Astrocyte (in vitro differentiated cells and primary cell): ENCODE measurements at regions not wholly inside any gene's neighbourhood (a gene's known extent, or its start where the extent isn't known, plus 50 kb on each side); places are given as distances from the start of the nearest gene placed in this dataset.

Experiments
- DNase-seq: peaks from one replicate; pipeline ENCODE4 v3.0.0-alpha.2; 2010; ENCODE audit warnings: low read depth
- FAIRE-seq: peaks from 2 replicates; lab custom pipeline; 2011; peaks lifted over from hg19 to GRCh38; lab: Jason Lieb, UNC
- H2AFZ ChIP-seq: 2 replicates; pipeline ENCODE4 v1.6.0; 2012; ENCODE audit warnings: low read depth, low read length, inconsistent platforms
- H3K27ac ChIP-seq: 2 replicates; pipeline ENCODE4 v1.5.1; 2011; ENCODE audit warnings: low read depth, low read length, inconsistent platforms
- H3K27me3 ChIP-seq: 2 replicates; pipeline ENCODE4 v1.6.0; 2011; ENCODE audit warnings: low read length, inconsistent platforms; ENCODE audit not compliant: insufficient read depth
- H3K36me3 ChIP-seq: 2 replicates; pipeline ENCODE4 v1.5.1; 2011; ENCODE audit warnings: low read length, inconsistent platforms; ENCODE audit not compliant: insufficient read depth
- H3K4me1 ChIP-seq: 2 replicates; pipeline ENCODE4 v1.5.1; 2011; ENCODE audit warnings: low read length, inconsistent platforms; ENCODE audit not compliant: insufficient read depth
- H3K4me2 ChIP-seq: 2 replicates; pipeline ENCODE4 v1.6.0; 2012; ENCODE audit warnings: low read length, inconsistent platforms
- H3K4me3 ChIP-seq: 2 replicates; pipeline ENCODE4 v1.5.1; 2011; ENCODE audit warnings: low read depth, mild to moderate bottlenecking, low read length, inconsistent platforms; ENCODE audit not compliant: insufficient read depth
- H3K79me2 ChIP-seq: 2 replicates; pipeline ENCODE4 v1.6.0; 2012; ENCODE audit warnings: mild to moderate bottlenecking, low read length, inconsistent platforms; ENCODE audit not compliant: insufficient read depth
- H3K9ac ChIP-seq: 2 replicates; pipeline ENCODE4 v1.6.0; 2012; ENCODE audit warnings: mild to moderate bottlenecking, low read length, inconsistent platforms
- H3K9me3 ChIP-seq: 2 replicates; pipeline ENCODE4 v1.5.1; 2012; ENCODE audit warnings: low read depth, mild to moderate bottlenecking, low read length, inconsistent platforms; ENCODE audit not compliant: insufficient read depth
- H4K20me1 ChIP-seq: 2 replicates; pipeline ENCODE4 v1.6.0; 2012; ENCODE audit warnings: low read length, inconsistent platforms; ENCODE audit not compliant: insufficient read depth
- H3K27ac Mint-ChIP-seq: one replicate; pipeline ENCODE4 v1.8.0; 2021; ENCODE audit warnings: mild to moderate bottlenecking, mixed read lengths; ENCODE audit not compliant: unreplicated experiment
- H3K27me3 Mint-ChIP-seq: one replicate; pipeline ENCODE4 v1.8.0; 2021; ENCODE audit warnings: low read depth, mixed read lengths; ENCODE audit not compliant: unreplicated experiment
- H3K36me3 Mint-ChIP-seq: one replicate; pipeline ENCODE4 v1.8.0; 2021; ENCODE audit warnings: low read depth, mixed read lengths; ENCODE audit not compliant: unreplicated experiment
- H3K4me1 Mint-ChIP-seq: one replicate; pipeline ENCODE4 v1.8.0; 2021; ENCODE audit warnings: low read depth, mixed read lengths; ENCODE audit not compliant: unreplicated experiment
- H3K4me3 Mint-ChIP-seq: one replicate; pipeline ENCODE4 v1.8.0; 2021; ENCODE audit warnings: mild to moderate bottlenecking, moderate library complexity, mixed read lengths; ENCODE audit not compliant: unreplicated experiment
- H3K9me3 Mint-ChIP-seq: one replicate; pipeline ENCODE4 v1.8.0; 2021; ENCODE audit warnings: mild to moderate bottlenecking, mixed read lengths; ENCODE audit not compliant: unreplicated experiment
- CTCF ChIP-seq: IDR thresholded peaks from 2 replicates; pipeline ENCODE4 v1.5.1; 2011; ENCODE audit warnings: low read depth, mild to moderate bottlenecking, inconsistent platforms, low read length, moderate library complexity; ENCODE audit not compliant: insufficient read depth
- EZH2 ChIP-seq: IDR thresholded peaks from 2 replicates; pipeline ENCODE4 v1.6.1; 2012; ENCODE audit warnings: mild to moderate bottlenecking, low read length, inconsistent platforms; ENCODE audit not compliant: insufficient read depth

DNA sequence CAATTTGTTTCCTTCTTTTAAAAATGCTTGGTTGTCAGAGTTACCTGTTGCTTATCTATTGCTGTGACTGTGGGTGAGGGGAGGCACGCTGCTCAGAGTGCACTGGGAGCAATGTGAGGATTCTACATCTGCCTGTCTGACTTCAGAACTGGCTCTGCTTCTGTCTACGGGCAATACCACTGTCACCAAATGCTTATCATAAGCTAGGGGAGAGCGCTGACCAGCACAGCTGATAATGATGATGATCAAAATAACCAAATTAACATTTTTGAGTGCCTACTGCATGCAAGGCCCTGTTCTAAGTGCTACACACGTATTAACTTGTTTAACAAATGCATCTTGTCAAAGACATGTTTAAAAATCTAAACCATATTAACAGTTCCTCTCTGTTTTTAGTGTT, 79.2 kb upstream of the TPRG1 start:
- no peaks in the 10 kb centered on the region for H3K9me3 ChIP-seq
- H3K27ac Mint-ChIP-seq, result no peak overlapping the region
- no peak overlapping the region for H3K27ac ChIP-seq
- H3K9ac ChIP-seq, result no peak overlapping the region
- H3K36me3 Mint-ChIP-seq, result no peaks in the 10 kb centered on the region
- no peak overlapping the region for H3K4me3 Mint-ChIP-seq
- H3K27me3 Mint-ChIP-seq, result peaks cover 2% of the 10 kb centered on the region
- no peaks in the 10 kb centered on the region for H3K79me2 ChIP-seq
- TF ChIP-seq EZH2 (no peak), CTCF (no peak)
- H3K27me3 ChIP-seq, result no peaks in the 10 kb centered on the region
- H2AFZ ChIP-seq, result no peak overlapping the region
- H3K4me1 ChIP-seq, result no peaks in the 10 kb centered on the region
- no peaks in the 10 kb centered on the region for H4K20me1 ChIP-seq
- no peak overlapping the region for H3K4me3 ChIP-seq
- no peak overlapping the region for H3K4me2 ChIP-seq
- no peak for DNase-seq
- H3K36me3 ChIP-seq, result no peaks in the 10 kb centered on the region
- FAIRE-seq, result no peak
- H3K9me3 Mint-ChIP-seq, result no peaks in the 10 kb centered on the region
- no peaks in the 10 kb centered on the region for H3K4me1 Mint-ChIP-seq

DNA sequence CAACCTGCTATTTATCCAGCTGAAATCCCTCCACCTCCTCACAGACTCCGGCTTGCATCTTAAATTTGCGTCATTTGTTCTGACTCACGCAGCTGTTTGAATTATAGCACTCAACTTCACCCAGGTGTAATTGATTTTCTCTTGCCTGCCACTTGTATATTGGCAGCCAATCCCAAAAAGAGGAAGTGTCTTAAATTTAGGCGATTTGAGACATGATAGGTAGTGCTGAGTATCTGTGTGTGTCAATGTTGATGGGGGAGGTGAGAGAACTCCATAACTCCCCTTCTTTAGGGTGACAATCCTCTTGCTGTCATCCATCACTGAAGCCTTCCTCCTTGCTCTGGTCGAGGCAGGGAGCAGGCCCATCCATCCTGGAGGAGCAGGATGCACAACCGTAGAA, 77.2 kb upstream of the TPRG1 start:
- no peaks in the 10 kb centered on the region for H3K9me3 Mint-ChIP-seq
- DNase-seq (no peak), FAIRE-seq (no peak)
- H3K27ac Mint-ChIP-seq, result no peak overlapping the region
- H3K27ac ChIP-seq, result no peak overlapping the region
- H3K36me3 ChIP-seq, result no peaks in the 10 kb centered on the region
- no peak overlapping the region for H3K9ac ChIP-seq
- H3K4me3 Mint-ChIP-seq, result no peak overlapping the region
- H3K9me3 ChIP-seq, result no peaks in the 10 kb centered on the region
- no peaks in the 10 kb centered on the region for H3K27me3 ChIP-seq
- no peak overlapping the region for H2AFZ ChIP-seq
- H3K27me3 Mint-ChIP-seq, result no peaks in the 10 kb centered on the region
- H3K4me1 Mint-ChIP-seq, result no peaks in the 10 kb centered on the region
- H3K36me3 Mint-ChIP-seq, result no peaks in the 10 kb centered on the region
- H3K4me1 ChIP-seq, result no peaks in the 10 kb centered on the region
- H4K20me1 ChIP-seq, result no peaks in the 10 kb centered on the region
- H3K79me2 ChIP-seq, result no peaks in the 10 kb centered on the region
- H3K4me2 ChIP-seq, result no peak overlapping the region
- TF ChIP-seq CTCF (no peak), EZH2 (no peak)
- H3K4me3 ChIP-seq, result no peak overlapping the region

DNA sequence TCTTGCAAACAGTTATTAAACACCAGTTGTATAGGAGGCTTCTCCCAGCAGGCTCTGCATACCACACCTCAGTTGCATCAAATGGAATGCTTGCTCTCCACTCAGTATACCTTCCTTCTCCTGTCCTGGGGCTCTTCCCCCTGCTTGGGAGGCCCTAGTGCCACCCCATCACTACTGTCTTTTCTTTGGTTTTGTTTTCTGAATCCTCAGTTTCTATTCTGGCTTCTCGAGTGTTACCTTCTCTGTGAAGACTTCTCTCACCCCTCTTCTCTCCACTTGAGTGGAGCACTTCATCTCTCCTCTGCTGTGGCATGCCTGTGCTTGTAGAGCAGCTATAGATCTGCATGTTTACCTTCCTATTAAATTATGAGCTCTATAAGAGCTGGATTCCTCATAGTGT, 75.7 kb upstream of the TPRG1 start:
- H3K36me3 Mint-ChIP-seq, result peaks cover 2% of the 10 kb centered on the region
- Histone ChIP-seq H3K79me2 (no peaks in the 10 kb centered on the region), H3K27me3 (no peaks in the 10 kb centered on the region), H3K4me3 (no peak overlapping the region), H4K20me1 (no peaks in the 10 kb centered on the region), H3K4me2 (no peak overlapping the region), H3K27ac (no peak overlapping the region), H3K9ac (no peak overlapping the region), H2AFZ (no peak overlapping the region), H3K36me3 (no peaks in the 10 kb centered on the region), H3K9me3 (no peaks in the 10 kb centered on the region), H3K4me1 (no peaks in the 10 kb centered on the region)
- DNase-seq (no peak), FAIRE-seq (no peak)
- no peaks in the 10 kb centered on the region for H3K9me3 Mint-ChIP-seq
- H3K4me3 Mint-ChIP-seq, result no peak overlapping the region
- TF ChIP-seq CTCF (no peak), EZH2 (no peak)
- H3K4me1 Mint-ChIP-seq, result no peaks in the 10 kb centered on the region
- no peaks in the 10 kb centered on the region for H3K27me3 Mint-ChIP-seq
- H3K27ac Mint-ChIP-seq, result no peak overlapping the region
